ENCODE measurements at regions not wholly inside any gene's neighbourhood (a gene's known extent, or its start where the extent isn't known, plus 50 kb on each side); places are given as distances from the start of the nearest gene placed in this dataset.
"Not testable (repeated sequence)": the region's sequence is repeated elsewhere in the genome, so short reads cannot be mapped to it uniquely, and the experiment has no call there.

DNA sequence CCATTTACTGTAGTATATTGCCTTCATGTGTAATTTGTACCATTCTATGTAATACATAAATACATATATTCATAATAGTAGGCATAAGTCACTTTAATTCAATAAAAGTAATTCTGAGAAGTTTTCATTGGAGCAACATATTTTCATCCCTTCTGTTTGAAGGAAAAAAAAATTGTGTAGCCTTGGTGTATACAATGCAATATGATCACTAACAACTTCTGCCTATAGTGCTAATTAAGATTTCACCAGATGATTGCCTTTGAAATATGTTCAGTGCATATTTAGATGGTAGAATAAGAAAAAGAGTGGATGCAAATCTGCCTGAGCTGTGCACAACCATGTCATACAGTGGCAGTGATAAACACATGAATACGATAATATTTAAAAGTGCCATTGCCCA lies 996.8 kb downstream of the EFNA5 start:
- in situ Hi-C loops (cut with HindIII; ENCODE audit: low pct_unique_long_range_greater_than_20kb, low sequenced_read_pairs), result no loop called here
- DNase-seq (ENCODE audit: low read depth), result no peak

DNA sequence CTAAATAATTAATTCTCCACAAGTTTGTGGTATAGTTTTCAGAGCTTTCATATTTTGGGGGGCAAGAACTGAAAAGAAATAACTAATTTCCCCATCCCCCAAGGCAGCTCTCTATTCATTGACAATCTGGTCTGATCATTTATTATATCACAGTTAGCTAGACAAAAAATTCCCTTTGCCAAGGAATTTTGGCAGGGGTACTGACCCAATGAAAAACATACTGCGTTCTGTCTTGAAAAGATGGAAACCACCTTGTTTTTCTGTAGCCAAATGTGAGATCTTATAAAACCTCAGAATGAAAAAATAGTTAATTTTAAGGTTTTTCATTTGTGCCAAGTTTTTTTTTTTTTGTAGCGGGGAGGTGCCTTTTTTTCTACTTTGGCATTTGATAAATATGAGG lies 1008.9 kb downstream of the EFNA5 start:
- no peak for DNase-seq (ENCODE audit: low read depth)
- in situ Hi-C loops (cut with HindIII; ENCODE audit: low pct_unique_long_range_greater_than_20kb, low sequenced_read_pairs), result no loop called here

DNA sequence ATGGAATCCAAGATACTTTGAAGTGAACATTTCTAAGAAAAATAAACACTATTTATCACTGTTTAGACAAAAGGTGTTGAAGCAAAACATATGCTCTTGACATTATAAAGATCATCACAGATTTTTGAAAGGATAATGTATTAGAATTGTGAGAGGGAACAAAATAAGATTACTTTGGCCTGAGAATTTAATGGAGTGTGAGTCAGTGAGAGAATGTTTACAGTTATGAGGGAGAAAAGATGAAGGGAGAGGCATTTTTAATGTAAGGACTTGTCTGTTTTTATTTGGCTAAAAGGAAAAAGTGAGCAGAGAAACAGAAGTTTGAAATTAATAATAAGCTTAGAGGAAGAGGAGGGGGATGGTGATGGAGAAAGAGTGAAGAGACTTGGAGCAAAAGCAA lies 1010.1 kb downstream of the EFNA5 start:
- no peak for DNase-seq (ENCODE audit: low read depth)
- in situ Hi-C loops (cut with HindIII; ENCODE audit: low pct_unique_long_range_greater_than_20kb, low sequenced_read_pairs), result no loop called here

DNA sequence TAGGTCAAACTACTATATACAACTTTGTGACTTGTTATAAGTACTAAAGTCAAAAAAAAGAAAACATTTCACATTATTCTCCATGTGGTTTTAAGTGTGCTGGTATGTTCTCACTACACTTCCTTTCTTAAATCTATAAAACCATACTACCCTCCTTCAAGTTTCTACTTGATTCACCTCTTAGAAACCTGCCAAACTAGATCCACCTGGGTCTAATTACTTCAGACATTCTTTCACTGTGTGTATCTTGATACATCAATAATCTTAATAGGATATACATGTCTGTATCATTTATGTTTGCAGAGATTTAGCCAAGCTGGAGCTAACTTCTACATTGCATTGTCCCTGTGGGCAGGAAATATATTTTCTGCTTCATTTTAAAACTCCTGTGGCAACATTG lies 1012.6 kb downstream of the EFNA5 start:
- in situ Hi-C loops (cut with HindIII; ENCODE audit: low pct_unique_long_range_greater_than_20kb, low sequenced_read_pairs), result no loop called here
- no peak for DNase-seq (ENCODE audit: low read depth)

DNA sequence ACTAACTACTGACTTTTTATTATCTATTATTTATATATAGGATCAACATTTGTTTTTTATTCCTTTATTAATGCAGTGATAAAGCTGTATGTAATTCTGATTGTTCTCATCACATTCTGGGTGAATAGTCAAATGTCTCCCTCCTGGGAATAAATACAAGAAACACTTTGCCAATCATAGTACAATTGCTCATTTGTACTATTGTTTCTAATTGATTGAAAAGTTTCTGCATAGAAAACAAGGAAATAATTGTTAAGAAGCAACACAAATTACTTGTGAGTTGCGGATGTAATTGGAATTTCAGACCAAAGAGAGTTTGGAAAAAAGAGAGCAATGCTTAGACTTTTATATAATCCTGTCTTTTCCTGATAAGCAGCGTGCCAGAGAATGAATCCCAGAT lies 1013.9 kb downstream of the EFNA5 start:
- no peak for DNase-seq (ENCODE audit: low read depth)
- in situ Hi-C loops (cut with HindIII; ENCODE audit: low pct_unique_long_range_greater_than_20kb, low sequenced_read_pairs), result no loop called here

DNA sequence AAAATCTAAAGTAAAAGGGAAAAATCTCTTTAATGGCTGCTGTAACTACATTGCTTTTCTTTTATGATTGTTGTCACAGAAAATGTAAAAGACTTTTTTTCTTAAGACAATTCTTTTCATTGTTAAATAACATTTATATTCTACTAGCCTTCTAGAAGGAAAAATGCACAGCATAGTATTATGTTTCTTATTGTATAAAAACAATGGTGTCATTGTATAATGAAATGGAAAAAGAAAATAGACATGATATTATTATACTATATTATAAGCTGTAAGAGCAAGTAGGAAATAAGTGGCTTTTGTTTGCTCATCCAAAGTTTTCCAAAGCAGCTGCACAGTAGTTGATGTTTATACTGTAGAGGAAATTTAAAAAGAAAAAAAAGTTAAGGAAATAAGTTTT lies 1021.7 kb downstream of the EFNA5 start:
- in situ Hi-C loops (cut with HindIII; ENCODE audit: low pct_unique_long_range_greater_than_20kb, low sequenced_read_pairs), result no loop called here
- DNase-seq (ENCODE audit: low read depth), result no peak

DNA sequence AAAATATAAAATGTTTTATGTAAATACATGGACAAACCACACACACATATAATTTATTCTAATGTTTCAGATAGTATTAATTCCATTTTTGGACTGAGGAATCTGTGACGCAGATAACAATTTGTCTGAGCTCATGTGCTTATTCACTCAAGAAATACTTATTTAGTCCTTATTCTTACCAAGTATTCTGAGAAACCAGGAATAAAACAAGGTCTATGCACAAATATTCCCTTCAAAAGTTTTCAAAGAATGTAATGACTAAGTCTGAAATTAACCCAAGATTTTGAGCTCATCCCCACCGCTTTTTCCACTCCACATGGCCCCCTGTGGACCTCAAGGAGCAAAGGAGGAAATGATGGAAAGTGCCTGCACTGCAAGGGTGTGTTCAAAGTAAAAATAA lies 1022.3 kb downstream of the EFNA5 start:
- no peak for DNase-seq (ENCODE audit: low read depth)
- in situ Hi-C loops (cut with HindIII; ENCODE audit: low pct_unique_long_range_greater_than_20kb, low sequenced_read_pairs), result no loop called here

DNA sequence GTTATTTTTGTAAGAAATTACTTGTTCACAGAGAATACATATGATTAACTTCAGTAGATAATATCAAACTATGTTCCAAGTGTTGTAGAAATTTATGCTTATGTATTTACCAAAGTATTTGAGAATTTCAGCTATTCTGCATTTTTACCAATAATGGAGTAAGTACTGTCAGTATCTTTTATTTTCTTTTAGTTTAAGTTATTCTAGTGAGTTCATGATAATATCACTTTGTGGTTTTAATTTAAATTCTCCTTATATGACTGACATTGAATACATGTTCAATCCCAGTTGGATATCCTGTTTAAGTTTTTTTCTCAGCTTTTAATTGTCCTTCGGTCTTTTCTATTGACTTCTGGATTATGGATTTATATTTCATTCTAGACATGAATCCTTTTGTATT lies 1024.6 kb downstream of the EFNA5 start:
- in situ Hi-C loops (cut with HindIII; ENCODE audit: low pct_unique_long_range_greater_than_20kb, low sequenced_read_pairs), result no loop called here
- no peak for DNase-seq (ENCODE audit: low read depth)

DNA sequence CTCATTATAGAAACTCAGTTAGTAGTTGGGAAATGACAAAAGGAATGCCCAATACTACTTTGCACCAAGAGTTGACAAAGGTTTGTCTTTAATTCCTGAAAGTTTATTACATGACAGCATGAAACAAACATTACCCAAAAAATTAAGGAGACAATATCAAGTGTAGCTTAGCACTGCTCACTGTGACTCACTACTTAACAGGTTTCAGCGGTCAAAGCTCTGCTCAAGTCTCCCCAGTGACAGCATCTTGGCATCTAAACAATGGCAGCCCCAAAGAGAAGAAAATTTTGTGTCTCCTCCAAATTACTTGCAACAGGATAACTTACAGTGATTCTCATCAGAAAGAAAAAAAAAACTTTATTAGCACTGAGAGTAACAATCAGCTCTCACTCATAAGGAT lies 1030.2 kb downstream of the EFNA5 start:
- in situ Hi-C loops (cut with HindIII; ENCODE audit: low pct_unique_long_range_greater_than_20kb, low sequenced_read_pairs), result no loop called here

DNA sequence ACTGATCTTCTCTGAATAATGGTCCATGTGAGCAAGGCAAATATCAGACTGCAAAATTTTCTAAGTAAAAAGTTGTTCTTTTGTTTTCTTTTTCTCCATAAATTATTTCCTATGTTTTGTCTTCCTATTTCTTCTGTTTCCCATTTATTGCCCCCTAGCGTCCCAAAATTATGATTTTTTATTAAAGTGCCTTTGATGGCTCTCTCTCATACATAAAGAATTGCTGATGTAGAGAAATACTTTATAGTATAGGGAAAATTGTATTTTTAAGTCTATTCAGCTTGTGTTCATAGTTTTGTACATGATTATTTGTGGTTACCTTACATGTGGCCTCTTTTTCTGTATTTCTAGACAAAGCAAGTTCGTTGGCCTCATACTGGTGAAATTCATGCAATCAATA lies 1031.2 kb downstream of the EFNA5 start:
- in situ Hi-C loops (cut with HindIII; ENCODE audit: low pct_unique_long_range_greater_than_20kb, low sequenced_read_pairs), result no loop called here
- no peak for DNase-seq (ENCODE audit: low read depth)

More for the DNA sequence above, 1030.2 kb downstream of the EFNA5 start:
- DNase-seq (ENCODE audit: low read depth), result no peak

DNA sequence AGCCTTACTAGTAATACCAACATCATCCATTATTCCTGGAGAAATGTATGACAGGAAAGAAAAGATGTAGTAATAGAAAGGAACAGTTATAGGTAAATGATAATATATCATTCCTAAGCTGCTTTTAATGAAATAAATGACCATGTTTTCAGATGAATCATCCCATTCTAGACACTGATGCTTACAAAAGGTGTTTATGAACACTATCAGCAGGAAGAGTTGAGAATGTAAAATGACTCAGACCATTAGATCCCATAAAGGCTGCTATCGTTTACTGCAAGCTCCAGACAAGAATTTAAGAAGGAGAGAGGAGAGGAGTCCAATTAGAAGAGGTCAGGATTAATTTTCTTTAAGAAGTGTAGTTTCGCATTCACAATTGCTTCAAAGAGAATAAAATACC lies 1033.5 kb downstream of the EFNA5 start:
- DNase-seq (ENCODE audit: low read depth), result no peak
- in situ Hi-C loops (cut with HindIII; ENCODE audit: low pct_unique_long_range_greater_than_20kb, low sequenced_read_pairs), result no loop called here

DNA sequence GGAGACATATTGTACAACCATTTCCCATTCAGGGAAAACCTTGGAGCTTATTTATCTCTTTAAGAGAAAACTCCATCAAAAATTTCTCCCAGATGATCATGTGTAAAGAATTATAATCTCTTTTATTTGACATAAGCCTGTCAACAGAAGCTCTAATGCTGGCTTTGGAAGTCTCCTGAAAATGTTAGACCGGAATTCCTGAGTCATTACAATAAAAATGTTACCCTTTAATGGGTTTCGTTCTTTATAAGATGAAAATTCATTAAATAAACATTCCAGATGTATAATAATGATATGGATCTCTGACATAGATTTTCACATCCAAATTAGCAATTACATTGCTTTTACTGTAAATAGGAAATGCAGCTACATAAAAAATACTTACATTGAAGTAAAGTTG lies 1036.4 kb downstream of the EFNA5 start:
- in situ Hi-C loops (cut with HindIII; ENCODE audit: low pct_unique_long_range_greater_than_20kb, low sequenced_read_pairs), result no loop called here
- DNase-seq (ENCODE audit: low read depth), result no peak

DNA sequence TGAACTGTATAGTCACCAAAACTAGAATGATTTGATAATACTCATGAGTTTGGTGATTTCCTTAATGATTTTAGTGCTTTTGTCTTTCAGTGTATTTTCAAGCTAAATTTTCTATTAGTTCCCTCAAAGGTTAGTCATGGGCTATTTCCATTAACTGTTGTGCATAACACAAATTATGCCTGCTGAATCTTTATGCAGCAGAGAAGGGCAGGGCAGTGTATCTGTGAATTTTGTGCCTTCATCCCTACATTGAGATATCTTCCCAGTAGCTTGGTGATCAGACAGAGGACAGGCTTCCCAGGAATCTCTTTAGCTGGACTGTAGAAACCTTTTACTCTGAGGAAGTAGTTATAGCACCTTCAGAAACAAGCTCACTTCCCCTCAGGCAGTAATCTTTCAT lies 1036.9 kb downstream of the EFNA5 start:
- no peak for DNase-seq (ENCODE audit: low read depth)
- in situ Hi-C loops (cut with HindIII; ENCODE audit: low pct_unique_long_range_greater_than_20kb, low sequenced_read_pairs), result no loop called here

DNA sequence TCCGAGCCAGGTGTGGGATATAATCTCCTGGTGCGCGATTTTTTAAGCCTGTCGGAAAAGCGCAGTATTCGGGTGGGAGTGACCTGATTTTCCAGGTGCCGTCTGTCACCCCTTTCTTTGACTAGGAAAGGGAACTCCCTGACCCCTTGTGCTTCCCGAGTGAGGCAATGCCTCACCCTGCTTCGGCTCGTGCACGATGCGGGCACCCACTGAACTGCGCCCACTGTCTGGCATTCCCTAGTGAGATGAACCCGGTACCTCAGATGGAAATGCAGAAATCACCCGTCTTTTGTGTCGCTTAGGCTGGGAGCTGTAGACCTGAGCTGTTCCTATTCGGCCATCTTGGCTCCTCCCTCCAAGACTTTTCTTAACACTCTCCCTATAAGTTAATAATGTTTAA lies 1042.3 kb downstream of the EFNA5 start:
- in situ Hi-C loops (cut with HindIII; ENCODE audit: low pct_unique_long_range_greater_than_20kb, low sequenced_read_pairs); DNase-seq (ENCODE audit: low read depth): not testable (repeated sequence)

DNA sequence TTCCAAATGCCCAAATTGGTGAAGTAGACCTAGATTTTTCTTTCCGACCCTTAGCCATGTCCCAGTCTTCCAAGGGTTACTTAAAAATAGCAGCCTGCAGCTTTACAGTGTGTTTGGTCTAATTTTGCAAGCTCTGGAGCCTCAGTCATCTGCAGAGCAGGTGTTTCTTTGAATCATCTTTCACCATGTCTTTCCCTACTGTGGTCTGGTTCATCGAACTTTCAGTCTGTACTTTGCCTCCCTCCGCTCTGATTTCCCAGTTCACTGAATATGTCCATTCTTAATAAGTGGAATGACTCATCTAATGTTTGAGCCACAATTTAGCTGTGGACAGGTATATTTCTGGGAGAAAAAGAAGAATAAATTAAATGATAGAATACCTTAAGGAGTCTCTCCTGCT lies 1060.7 kb downstream of the EFNA5 start:
- in situ Hi-C loops (cut with HindIII; ENCODE audit: low pct_unique_long_range_greater_than_20kb, low sequenced_read_pairs), result no loop called here
- peak; percentile 4 for DNase-seq (ENCODE audit: low read depth)

DNA sequence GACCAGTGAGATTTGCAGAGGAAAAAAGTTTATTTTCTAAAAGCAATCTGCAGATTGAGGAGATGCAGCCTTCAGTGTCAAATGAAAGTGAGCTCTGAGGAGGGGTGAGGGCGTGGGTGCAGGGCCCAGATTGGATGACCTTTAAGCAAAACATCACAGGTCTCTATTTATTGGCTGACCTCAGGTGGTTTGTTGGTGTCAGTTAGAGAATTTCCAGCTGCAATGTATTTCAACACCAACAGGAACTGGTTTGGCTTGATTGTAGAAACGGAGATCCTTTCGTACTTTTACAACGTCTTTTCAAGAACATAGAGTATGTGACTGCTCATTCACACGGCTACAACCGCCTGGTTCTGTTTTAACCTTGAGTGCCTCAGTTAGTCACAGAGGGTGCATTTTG lies 1069.1 kb downstream of the EFNA5 start:
- in situ Hi-C loops (cut with HindIII; ENCODE audit: low pct_unique_long_range_greater_than_20kb, low sequenced_read_pairs), result no loop called here
- no peak for DNase-seq (ENCODE audit: low read depth)

DNA sequence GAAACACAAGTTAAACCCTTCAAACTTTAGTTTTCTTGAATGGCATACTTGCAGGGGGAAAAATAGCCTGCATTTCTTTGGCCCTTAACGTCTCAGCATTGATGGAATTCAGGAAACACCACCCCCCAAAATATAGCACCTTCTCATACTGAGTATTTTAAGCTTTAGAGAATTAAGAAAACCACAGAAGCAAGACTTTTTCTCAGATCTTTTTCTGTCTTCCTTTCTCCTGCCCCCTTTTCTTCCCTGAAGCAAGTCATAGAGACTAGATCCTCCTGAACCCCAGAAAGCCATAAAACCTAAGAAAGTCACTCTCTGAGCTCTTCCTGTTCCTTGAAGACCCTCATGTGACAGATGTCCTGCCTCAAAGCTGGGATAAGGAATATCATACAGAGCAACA lies 1069.9 kb downstream of the EFNA5 start:
- in situ Hi-C loops (cut with HindIII; ENCODE audit: low pct_unique_long_range_greater_than_20kb, low sequenced_read_pairs), result no loop called here
- no peak for DNase-seq (ENCODE audit: low read depth)

DNA sequence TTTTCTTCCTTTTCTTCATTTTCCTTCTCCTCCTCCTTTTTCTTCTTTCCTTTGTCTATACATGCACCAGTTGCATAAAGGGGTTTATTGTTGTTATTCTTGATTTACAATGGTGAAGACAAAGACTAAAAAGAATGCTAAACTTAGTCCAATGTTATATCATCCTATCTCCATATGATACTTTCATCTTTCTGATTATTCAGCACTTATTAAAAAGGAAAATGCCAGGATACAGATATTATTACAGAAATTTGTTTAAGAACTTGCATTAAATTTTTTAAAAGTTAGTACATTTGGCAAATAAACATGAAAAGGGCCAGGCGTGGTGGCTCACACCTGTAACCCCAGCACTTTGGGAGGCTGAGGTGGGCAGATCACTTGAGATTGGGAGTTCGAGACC lies 1074.9 kb downstream of the EFNA5 start:
- DNase-seq (ENCODE audit: low read depth), result no peak
- in situ Hi-C loops (cut with HindIII; ENCODE audit: low pct_unique_long_range_greater_than_20kb, low sequenced_read_pairs), result no loop called here

DNA sequence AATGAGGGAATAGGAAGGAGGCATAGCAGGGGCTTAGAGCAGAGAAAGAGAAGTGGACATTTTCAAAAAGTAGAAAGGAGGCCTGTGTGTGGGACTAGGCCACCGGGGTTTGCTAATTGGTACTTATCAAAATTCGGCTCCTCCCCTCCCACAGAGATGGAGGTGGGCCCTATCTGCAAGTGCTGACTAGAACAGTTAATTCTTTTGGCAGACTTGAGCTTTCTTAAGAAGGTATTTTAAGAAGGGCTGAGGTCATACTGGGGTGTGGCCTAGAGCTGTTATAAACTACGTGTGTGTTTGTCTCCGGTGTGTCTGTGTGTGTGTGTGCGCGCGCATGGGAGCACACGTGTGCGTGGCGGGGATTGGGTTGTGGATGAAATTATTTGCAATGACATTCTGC lies 1086.5 kb downstream of the EFNA5 start:
- in situ Hi-C loops (cut with HindIII; ENCODE audit: low pct_unique_long_range_greater_than_20kb, low sequenced_read_pairs), result no loop called here
- no peak for DNase-seq (ENCODE audit: low read depth)

DNA sequence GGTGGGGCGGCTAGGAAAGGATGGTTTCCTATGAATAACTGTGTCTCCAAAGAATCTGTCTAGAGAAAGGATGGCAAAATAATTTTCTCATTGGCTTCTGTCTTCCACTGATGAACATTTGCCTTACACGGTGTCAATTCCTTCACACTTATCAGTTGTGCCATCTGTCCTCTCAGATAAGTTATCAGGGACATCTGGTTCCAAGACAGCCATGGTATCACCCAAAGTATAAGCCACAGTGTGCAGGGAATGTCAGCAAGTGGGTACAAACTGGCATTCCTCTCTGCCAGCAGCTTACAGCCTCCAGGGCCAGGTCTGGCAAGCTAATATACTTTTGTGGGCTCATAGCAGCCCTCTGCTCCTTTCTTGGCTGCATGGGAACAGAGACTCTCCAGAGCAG lies 1092.0 kb downstream of the EFNA5 start:
- in situ Hi-C loops (cut with HindIII; ENCODE audit: low pct_unique_long_range_greater_than_20kb, low sequenced_read_pairs), result no loop called here

DNA sequence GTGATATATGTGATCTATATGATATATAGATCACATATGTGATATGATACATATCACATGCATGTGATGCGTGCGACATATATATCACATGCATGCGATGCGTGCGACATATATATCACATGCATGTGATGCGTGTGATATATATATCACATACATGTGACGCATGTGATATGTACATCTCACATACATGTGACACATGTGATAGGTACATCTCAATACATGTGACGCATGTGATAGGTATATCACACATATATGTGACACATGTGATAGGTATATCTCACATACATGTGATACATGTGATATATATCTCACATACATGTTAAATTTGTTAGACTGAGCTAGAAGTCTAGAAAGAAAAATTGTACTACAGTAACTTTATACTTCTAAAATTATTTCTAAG lies 1095.9 kb downstream of the EFNA5 start:
- DNase-seq (ENCODE audit: low read depth), result no peak
- in situ Hi-C loops (cut with HindIII; ENCODE audit: low pct_unique_long_range_greater_than_20kb, low sequenced_read_pairs), result no loop called here

More for the DNA sequence above, 1092.0 kb downstream of the EFNA5 start:
- no peak for DNase-seq (ENCODE audit: low read depth)

All from Caki2 (cell line).